ENCODE measurements at regions not wholly inside any gene's neighbourhood (a gene's known extent, or its start where the extent isn't known, plus 50 kb on each side); places are given as distances from the start of the nearest gene placed in this dataset.

GRCh38 chr12:71262466-71262865 lies 104.7 kb upstream of the TSPAN8 start:
- TF ChIP-seq CTCF (IDR thresholded peaks at IDR 0.05 in 4 of 5, conservative IDR thresholded peaks at IDR 0.05 in 1 of 5) (no peak), POLR2A (IDR thresholded peaks at IDR 0.05) (no peak)

Measured in gastrocnemius medialis (tissue), 4 donors.